ENCODE measurements at regions not wholly inside any gene's neighbourhood (a gene's known extent, or its start where the extent isn't known, plus 50 kb on each side); places are given as distances from the start of the nearest gene placed in this dataset.

DNA sequence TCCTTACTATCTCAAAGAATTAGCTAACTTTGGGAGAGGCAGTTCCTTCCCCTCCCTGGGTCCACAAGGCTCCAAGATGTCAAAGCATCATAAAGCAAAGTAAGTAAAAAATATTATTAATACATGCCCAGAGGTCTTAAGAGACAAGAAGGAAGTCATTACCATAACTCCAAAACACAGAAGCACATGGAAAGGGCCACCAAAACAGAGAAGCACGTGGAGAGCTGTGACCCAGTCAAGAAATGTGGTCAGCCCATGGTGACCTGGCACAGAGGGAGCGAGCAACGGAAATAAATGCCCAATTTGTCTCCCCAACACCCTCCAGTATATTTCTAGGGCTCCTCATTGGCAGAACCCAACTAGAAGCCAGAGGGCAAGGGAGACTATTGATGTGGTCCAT is 277.5 kb upstream of the API5 start:
- Mint-ChIP-seq H3K27ac (no peak overlapping the region), H3K9me3 (peaks cover 5% of the 10 kb centered on the region), H3K4me1 (ENCODE audit: low read depth) (no peaks in the 10 kb centered on the region), H3K4me3 (no peak overlapping the region), H3K27me3 (ENCODE audit: low read depth) (no peaks in the 10 kb centered on the region), H3K36me3 (ENCODE audit: low read depth) (no peaks in the 10 kb centered on the region)
- CTCF ChIA-PET, result no interaction called here
- intact Hi-C loops (cut with micrococcal nuclease), result no loop called here
- DNase-seq, result no peak

DNA sequence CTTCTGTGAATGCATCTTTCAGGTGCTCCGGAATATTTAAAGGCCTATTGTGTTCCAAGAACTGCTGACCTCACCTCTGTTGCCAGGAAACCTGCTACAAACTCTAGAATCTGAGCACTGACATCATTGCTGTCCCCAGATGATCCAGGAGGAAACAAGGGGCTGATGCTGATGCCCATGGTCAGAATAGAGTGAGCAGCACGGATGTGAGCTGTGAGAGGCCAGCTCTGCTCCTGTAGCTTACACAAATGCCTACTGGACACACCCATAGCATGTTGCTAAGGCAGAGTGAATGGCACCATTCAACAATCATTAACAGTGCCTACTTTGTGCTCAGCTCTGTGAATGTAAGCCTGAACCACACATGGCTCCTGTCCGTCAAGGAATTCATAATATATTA is 276.7 kb upstream of the API5 start:
- Mint-ChIP-seq H3K4me1 (ENCODE audit: low read depth) (no peaks in the 10 kb centered on the region), H3K4me3 (no peak overlapping the region), H3K36me3 (ENCODE audit: low read depth) (no peaks in the 10 kb centered on the region), H3K27me3 (ENCODE audit: low read depth) (no peaks in the 10 kb centered on the region), H3K9me3 (peaks cover 6% of the 10 kb centered on the region), H3K27ac (no peak overlapping the region)
- CTCF ChIA-PET, result no interaction called here
- intact Hi-C loops (cut with micrococcal nuclease), result no loop called here
- no peak for DNase-seq

GRCh38 chr11:43053638-43054412 is 258.0 kb upstream of the API5 start:
- H3K4me1 Mint-ChIP-seq (ENCODE audit: low read depth), result no peaks in the 10 kb centered on the region
- intact Hi-C loops (cut with micrococcal nuclease), result no loop called here
- H3K36me3 Mint-ChIP-seq (ENCODE audit: low read depth), result no peaks in the 10 kb centered on the region
- no peak for DNase-seq
- no peak overlapping the region for H3K4me3 Mint-ChIP-seq
- CTCF ChIA-PET, result no interaction called here
- H3K27me3 Mint-ChIP-seq (ENCODE audit: low read depth), result no peaks in the 10 kb centered on the region
- no peaks in the 10 kb centered on the region for H3K9me3 Mint-ChIP-seq
- H3K27ac Mint-ChIP-seq, result no peak overlapping the region

DNA sequence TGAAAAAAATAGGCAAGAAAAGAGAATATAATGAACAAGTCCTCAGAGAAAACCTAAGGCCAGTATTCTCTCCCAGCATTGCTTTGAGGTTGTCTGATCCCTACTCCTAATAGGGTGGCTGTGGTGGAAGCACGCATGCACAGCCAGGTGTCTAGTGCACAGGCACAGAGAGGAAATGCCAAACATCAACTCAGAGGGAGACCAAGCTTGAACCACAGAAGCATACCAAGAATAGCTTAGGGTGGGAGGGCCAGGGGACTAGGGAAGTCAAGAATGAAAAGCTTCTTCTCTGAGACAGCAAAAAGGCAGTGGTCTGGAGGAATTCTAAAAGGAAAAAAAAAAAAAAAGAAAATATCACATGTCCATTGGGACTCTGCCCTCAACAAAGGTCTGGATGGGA is 244.1 kb upstream of the API5 start:
- Mint-ChIP-seq H3K4me1 (ENCODE audit: low read depth) (no peaks in the 10 kb centered on the region), H3K36me3 (ENCODE audit: low read depth) (no peaks in the 10 kb centered on the region), H3K4me3 (no peak overlapping the region), H3K9me3 (peaks cover 2% of the 10 kb centered on the region), H3K27ac (no peak overlapping the region), H3K27me3 (ENCODE audit: low read depth) (peaks cover 11% of the 10 kb centered on the region)
- CTCF ChIA-PET, result no interaction called here
- DNase-seq, result no peak
- intact Hi-C loops (cut with micrococcal nuclease), result no loop called here

GRCh38 chr11:43071338-43071737 is 240.5 kb upstream of the API5 start:
- intact Hi-C loops (cut with micrococcal nuclease), result no loop called here
- DNase-seq, result no peak
- CTCF ChIA-PET, result no interaction called here
- peaks cover 11% of the 10 kb centered on the region for H3K27me3 Mint-ChIP-seq (ENCODE audit: low read depth)
- H3K9me3 Mint-ChIP-seq, result peaks cover 5% of the 10 kb centered on the region
- H3K4me1 Mint-ChIP-seq (ENCODE audit: low read depth), result no peaks in the 10 kb centered on the region
- no peak overlapping the region for H3K27ac Mint-ChIP-seq
- no peak overlapping the region for H3K4me3 Mint-ChIP-seq
- no peaks in the 10 kb centered on the region for H3K36me3 Mint-ChIP-seq (ENCODE audit: low read depth)

GRCh38 chr11:43072096-43072495 is 239.7 kb upstream of the API5 start:
- H3K9me3 Mint-ChIP-seq, result peaks cover 5% of the 10 kb centered on the region
- no peak overlapping the region for H3K4me3 Mint-ChIP-seq
- H3K36me3 Mint-ChIP-seq (ENCODE audit: low read depth), result no peaks in the 10 kb centered on the region
- no peaks in the 10 kb centered on the region for H3K4me1 Mint-ChIP-seq (ENCODE audit: low read depth)
- H3K27ac Mint-ChIP-seq, result no peak overlapping the region
- intact Hi-C loops (cut with micrococcal nuclease), result no loop called here
- CTCF ChIA-PET, result no interaction called here
- DNase-seq, result no peak
- H3K27me3 Mint-ChIP-seq (ENCODE audit: low read depth), result peaks cover 11% of the 10 kb centered on the region

DNA sequence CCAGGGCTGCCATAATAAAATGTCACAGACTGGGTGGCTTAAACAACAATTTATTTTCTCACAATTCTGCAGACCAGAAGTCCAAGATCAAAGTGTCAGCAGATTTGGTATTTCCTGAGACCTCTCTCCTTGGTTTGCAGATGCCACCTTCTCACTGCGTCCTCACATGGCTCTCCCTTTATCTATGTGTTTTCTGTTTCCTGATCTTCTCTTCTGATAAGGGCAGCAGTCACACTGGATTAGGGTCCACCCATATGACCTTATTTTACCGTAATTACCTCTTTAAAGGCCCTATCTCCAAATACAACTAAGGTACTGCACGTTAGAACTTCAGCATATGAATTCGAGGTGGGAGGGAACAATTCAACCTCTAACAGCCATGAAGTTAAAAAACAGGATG is 238.9 kb upstream of the API5 start:
- CTCF ChIA-PET, result no interaction called here
- H3K27me3 Mint-ChIP-seq (ENCODE audit: low read depth), result peaks cover 11% of the 10 kb centered on the region
- H3K27ac Mint-ChIP-seq, result no peak overlapping the region
- intact Hi-C loops (cut with micrococcal nuclease), result no loop called here
- no peaks in the 10 kb centered on the region for H3K36me3 Mint-ChIP-seq (ENCODE audit: low read depth)
- DNase-seq, result no peak
- no peak overlapping the region for H3K4me3 Mint-ChIP-seq
- H3K9me3 Mint-ChIP-seq, result peaks cover 5% of the 10 kb centered on the region
- H3K4me1 Mint-ChIP-seq (ENCODE audit: low read depth), result no peaks in the 10 kb centered on the region

GRCh38 chr11:43074810-43075209 is 237.0 kb upstream of the API5 start:
- no peak overlapping the region for H3K27ac Mint-ChIP-seq
- DNase-seq, result no peak
- H3K27me3 Mint-ChIP-seq (ENCODE audit: low read depth), result peaks cover 11% of the 10 kb centered on the region
- CTCF ChIA-PET, result interaction anchor here (0.9 kb wide), 1 partner anchor 107 kb away, joined by 3 read pairs; no protein-coding TSS in a partner anchor
- no peak overlapping the region for H3K4me3 Mint-ChIP-seq
- H3K4me1 Mint-ChIP-seq (ENCODE audit: low read depth), result no peaks in the 10 kb centered on the region
- intact Hi-C loops (cut with micrococcal nuclease), result no loop called here
- H3K36me3 Mint-ChIP-seq (ENCODE audit: low read depth), result no peaks in the 10 kb centered on the region
- peaks cover 5% of the 10 kb centered on the region for H3K9me3 Mint-ChIP-seq

- H3K27ac Mint-ChIP-seq, result no peak overlapping the region
- no peaks in the 10 kb centered on the region for H3K27me3 Mint-ChIP-seq (ENCODE audit: low read depth)
- H3K4me3 Mint-ChIP-seq, result no peak overlapping the region
- peaks cover 6% of the 10 kb centered on the region for H3K9me3 Mint-ChIP-seq
- CTCF ChIA-PET, result interaction anchor here (0.7 kb wide), 1 partner anchor 8 kb away, joined by 3 read pairs; no protein-coding TSS in a partner anchor
- no peaks in the 10 kb centered on the region for H3K4me1 Mint-ChIP-seq (ENCODE audit: low read depth)
- no peak for DNase-seq
- intact Hi-C loops (cut with micrococcal nuclease), result no loop called here
- H3K36me3 Mint-ChIP-seq (ENCODE audit: low read depth), result no peaks in the 10 kb centered on the region
Observed at GRCh38 chr11:43101113-43101512, 210.7 kb upstream of the API5 start.

GRCh38 chr11:43116071-43116470 is 195.7 kb upstream of the API5 start:
- no peaks in the 10 kb centered on the region for H3K4me1 Mint-ChIP-seq (ENCODE audit: low read depth)
- peaks cover 3% of the 10 kb centered on the region for H3K27me3 Mint-ChIP-seq (ENCODE audit: low read depth)
- H3K9me3 Mint-ChIP-seq, result no peaks in the 10 kb centered on the region
- DNase-seq, result no peak
- H3K36me3 Mint-ChIP-seq (ENCODE audit: low read depth), result no peaks in the 10 kb centered on the region
- CTCF ChIA-PET, result no interaction called here
- H3K27ac Mint-ChIP-seq, result no peak overlapping the region
- no peak overlapping the region for H3K4me3 Mint-ChIP-seq
- intact Hi-C loops (cut with micrococcal nuclease), result no loop called here

DNA sequence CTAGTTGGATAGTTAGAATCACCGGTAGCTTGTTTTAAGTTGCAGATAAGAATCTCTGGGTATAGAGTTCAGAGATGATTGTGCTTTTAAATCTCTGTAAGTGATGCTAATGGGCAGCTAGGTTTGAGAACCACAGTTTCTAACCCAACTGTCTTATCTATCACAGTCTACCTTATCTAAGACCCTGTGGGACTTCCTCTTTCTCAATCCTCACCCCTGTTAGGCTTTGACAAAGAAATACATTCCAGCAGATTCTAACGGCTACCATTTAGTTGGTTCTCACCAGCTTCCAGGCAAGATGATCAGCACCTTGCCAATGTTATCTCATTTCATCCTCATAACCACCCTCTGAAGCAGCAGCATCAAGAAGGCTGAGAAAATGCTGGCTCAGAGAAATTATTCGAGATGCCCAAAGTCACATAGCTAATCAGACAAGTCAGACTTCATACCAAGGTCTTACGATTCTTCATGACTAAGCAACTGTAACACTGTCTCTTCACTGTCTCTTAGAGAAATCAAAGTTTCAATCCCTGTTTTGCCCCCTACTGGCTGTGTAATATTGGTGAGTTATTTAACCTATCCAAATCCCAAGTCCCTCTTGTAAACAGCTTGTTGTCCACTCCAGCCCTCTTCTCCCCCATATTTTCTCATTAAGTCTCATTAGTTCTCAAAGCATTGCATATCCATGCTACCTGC is 192.4 kb upstream of the API5 start:
- Mint-ChIP-seq H3K9me3 (no peaks in the 10 kb centered on the region), H3K4me1 (ENCODE audit: low read depth) (no peaks in the 10 kb centered on the region), H3K27me3 (ENCODE audit: low read depth) (peaks cover 3% of the 10 kb centered on the region), H3K27ac (no peak overlapping the region), H3K36me3 (ENCODE audit: low read depth) (no peaks in the 10 kb centered on the region), H3K4me3 (no peak overlapping the region)
- intact Hi-C loops (cut with micrococcal nuclease), result no loop called here
- CTCF ChIA-PET, result interaction anchor here (0.6 kb wide), 1 partner anchor 9 kb away, joined by 4 read pairs; no protein-coding TSS in a partner anchor
- no peak for DNase-seq

GRCh38 chr11:43122546-43122945 is 189.2 kb upstream of the API5 start:
- Mint-ChIP-seq H3K27ac (no peak overlapping the region), H3K4me3 (no peak overlapping the region), H3K27me3 (ENCODE audit: low read depth) (peaks cover 3% of the 10 kb centered on the region), H3K4me1 (ENCODE audit: low read depth) (no peaks in the 10 kb centered on the region), H3K36me3 (ENCODE audit: low read depth) (no peaks in the 10 kb centered on the region), H3K9me3 (no peaks in the 10 kb centered on the region)
- intact Hi-C loops (cut with micrococcal nuclease), result no loop called here
- DNase-seq, result no peak
- CTCF ChIA-PET, result no interaction called here

DNA sequence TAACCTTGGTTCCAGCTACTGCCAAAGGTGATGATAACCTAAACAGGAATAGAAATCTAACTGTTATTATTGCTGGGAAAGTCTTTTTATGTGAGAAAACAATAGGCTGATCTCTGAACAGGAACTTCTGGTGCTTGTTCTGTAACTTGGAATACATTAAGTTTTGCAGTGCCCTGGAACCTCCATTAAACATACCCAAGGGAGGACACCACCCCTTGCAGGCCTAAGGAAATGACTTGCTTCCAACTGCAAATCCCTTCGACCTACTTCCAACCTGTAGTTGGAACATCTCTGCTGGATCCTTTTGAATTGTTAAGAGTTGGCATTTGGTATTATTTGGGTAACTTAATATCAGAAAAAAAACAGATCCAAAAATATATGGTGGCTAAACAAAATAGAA is 188.4 kb upstream of the API5 start:
- H3K36me3 Mint-ChIP-seq (ENCODE audit: low read depth), result no peaks in the 10 kb centered on the region
- intact Hi-C loops (cut with micrococcal nuclease), result no loop called here
- H3K27ac Mint-ChIP-seq, result no peak overlapping the region
- H3K4me1 Mint-ChIP-seq (ENCODE audit: low read depth), result no peaks in the 10 kb centered on the region
- DNase-seq, result no peak
- H3K27me3 Mint-ChIP-seq (ENCODE audit: low read depth), result no peaks in the 10 kb centered on the region
- H3K9me3 Mint-ChIP-seq, result no peaks in the 10 kb centered on the region
- CTCF ChIA-PET, result no interaction called here
- no peak overlapping the region for H3K4me3 Mint-ChIP-seq
